ENCODE measurements at regions not wholly inside any gene's neighbourhood (a gene's known extent, or its start where the extent isn't known, plus 50 kb on each side); places are given as distances from the start of the nearest gene placed in this dataset.

GRCh38 chr1:181143102-181143859 lies 54.8 kb downstream of the IER5 start:
- no peak for TF ChIP-seq CTCF (IDR thresholded peaks at IDR 0.05)
- TF ChIP-seq POLR2A (IDR thresholded peaks at IDR 0.05) = no peak
- no peak for TF ChIP-seq EP300 (IDR thresholded peaks at IDR 0.05; ENCODE audit: low read depth)
